ENCODE measurements at regions not wholly inside any gene's neighbourhood (a gene's known extent, or its start where the extent isn't known, plus 50 kb on each side); places are given as distances from the start of the nearest gene placed in this dataset.

DNA sequence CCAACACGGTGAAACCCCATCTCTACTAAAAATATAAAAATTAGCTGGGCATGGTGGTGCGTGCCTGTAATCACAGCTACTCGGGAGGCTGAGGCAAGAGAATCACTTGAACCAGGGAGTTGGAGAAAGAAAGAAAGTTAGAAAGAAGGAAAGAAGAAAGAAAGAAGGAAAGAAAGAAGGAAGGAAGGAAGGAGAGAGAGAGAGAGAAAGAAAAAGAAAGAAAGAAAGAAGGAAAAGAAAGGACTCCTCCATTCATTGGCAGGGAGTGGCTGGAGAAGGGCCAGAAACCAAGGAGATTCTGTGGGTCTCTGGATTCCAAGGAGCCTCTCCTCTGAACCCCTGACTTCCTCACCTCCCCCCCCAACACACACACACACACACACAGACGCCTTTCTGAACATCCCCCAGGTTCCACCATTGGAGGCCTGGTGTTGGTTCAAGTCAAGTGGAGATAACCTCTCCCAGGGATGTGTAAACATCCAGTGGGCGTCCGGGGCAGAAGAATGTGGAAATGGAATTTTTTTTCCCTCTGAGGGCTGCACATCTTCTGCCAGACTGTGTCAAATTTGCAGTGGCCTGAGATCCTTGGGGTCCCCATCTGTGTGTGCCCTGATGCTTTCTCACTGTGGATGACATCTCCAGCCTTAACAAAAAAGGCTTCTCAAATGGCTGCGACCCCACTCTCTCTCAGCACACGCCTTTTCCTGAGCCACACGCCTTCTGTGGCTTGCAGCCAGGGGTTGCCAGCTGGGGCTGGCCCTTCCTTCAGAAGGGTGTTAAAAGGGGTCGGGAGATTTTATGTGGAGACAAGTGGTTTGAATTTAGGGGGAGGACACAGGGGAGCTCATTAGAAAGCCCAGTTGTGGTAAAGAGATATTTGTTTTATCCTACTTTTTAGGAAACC, 109.3 kb upstream of the HAND1 start:
- Histone ChIP-seq H3K27me3 (ENCODE audit: control insufficient read depth, insufficient read depth, low read length) (no peaks in the 10 kb centered on the region), H3K36me3 (ENCODE audit: control insufficient read depth, insufficient read depth, low read length) (no peaks in the 10 kb centered on the region), H3K4me3 (ENCODE audit: low read depth, low read length) (no peak overlapping the region), H3K4me1 (ENCODE audit: control insufficient read depth, insufficient read depth, low read length) (no peaks in the 10 kb centered on the region), H3K9me3 (ENCODE audit: control insufficient read depth, insufficient read depth, low read length) (no peaks in the 10 kb centered on the region), H3K27ac (ENCODE audit: low read depth, low read length) (no peak overlapping the region)
- 44% methylated on average over 6 of the region's 10 CpGs for WGBS (ENCODE audit: insufficient coverage)
- peak in 1 of 6 donors; percentile 35 for DNase-seq (ENCODE audit: low read depth in 4 of 6, low spot score in 6 of 6)

GRCh38 chr5:154583671-154584177, 105.7 kb upstream of the HAND1 start:
- H3K27ac ChIP-seq (ENCODE audit: low read depth, low read length), result no peak overlapping the region
- H3K4me1 ChIP-seq (ENCODE audit: control insufficient read depth, insufficient read depth, low read length), result no peaks in the 10 kb centered on the region
- no peak overlapping the region for H3K4me3 ChIP-seq (ENCODE audit: low read depth, low read length)
- no peaks in the 10 kb centered on the region for H3K36me3 ChIP-seq (ENCODE audit: control insufficient read depth, insufficient read depth, low read length)
- no peak for DNase-seq (ENCODE audit: low read depth in 4 of 6, low spot score in 6 of 6)
- H3K27me3 ChIP-seq (ENCODE audit: control insufficient read depth, insufficient read depth, low read length), result no peaks in the 10 kb centered on the region
- 73% methylated on average over 11 of the region's 12 CpGs for WGBS (ENCODE audit: insufficient coverage)
- H3K9me3 ChIP-seq (ENCODE audit: control insufficient read depth, insufficient read depth, low read length), result no peaks in the 10 kb centered on the region

- Histone ChIP-seq H3K9me3 (ENCODE audit: control insufficient read depth, insufficient read depth, low read length) (no peaks in the 10 kb centered on the region), H3K27ac (ENCODE audit: low read depth, low read length) (no peak overlapping the region), H3K4me3 (ENCODE audit: low read depth, low read length) (no peak overlapping the region), H3K27me3 (ENCODE audit: control insufficient read depth, insufficient read depth, low read length) (peaks cover 5% of the 10 kb centered on the region), H3K36me3 (ENCODE audit: control insufficient read depth, insufficient read depth, low read length) (no peaks in the 10 kb centered on the region), H3K4me1 (ENCODE audit: control insufficient read depth, insufficient read depth, low read length) (peaks cover 3% of the 10 kb centered on the region)
- DNase-seq (ENCODE audit: low read depth in 4 of 6, low spot score in 6 of 6), result no peak
- WGBS (ENCODE audit: insufficient coverage), result 92% methylated on average over 2 of the region's 6 CpGs
Measured at GRCh38 chr5:154580422-154580821, 102.4 kb upstream of the HAND1 start.

DNA sequence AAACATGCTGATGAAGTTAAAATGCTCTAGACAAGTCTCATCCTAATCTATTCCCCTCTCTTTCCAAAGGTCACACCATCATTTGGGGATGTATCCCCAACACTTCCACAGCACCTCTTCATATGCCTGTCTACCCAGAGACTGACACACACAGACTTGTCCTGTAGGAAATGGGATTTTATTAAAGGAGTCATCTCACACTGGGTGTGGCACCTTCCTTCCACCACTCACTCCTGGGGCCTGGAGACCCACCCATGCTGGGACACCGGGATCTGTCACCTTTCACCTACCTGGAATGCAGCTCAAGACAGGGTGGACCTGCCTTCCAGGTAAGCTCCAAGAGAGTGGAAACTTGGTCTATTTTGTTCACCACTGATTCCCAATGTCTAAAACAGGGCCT, 99.4 kb upstream of the HAND1 start:
- H3K9me3 ChIP-seq (ENCODE audit: control insufficient read depth, insufficient read depth, low read length), result no peaks in the 10 kb centered on the region
- H3K4me1 ChIP-seq (ENCODE audit: control insufficient read depth, insufficient read depth, low read length), result peaks cover 3% of the 10 kb centered on the region
- no peaks in the 10 kb centered on the region for H3K36me3 ChIP-seq (ENCODE audit: control insufficient read depth, insufficient read depth, low read length)
- DNase-seq (ENCODE audit: low read depth in 4 of 6, low spot score in 6 of 6), result no peak
- H3K4me3 ChIP-seq (ENCODE audit: low read depth, low read length), result no peak overlapping the region
- H3K27me3 ChIP-seq (ENCODE audit: control insufficient read depth, insufficient read depth, low read length), result peaks cover 6% of the 10 kb centered on the region
- no peak overlapping the region for H3K27ac ChIP-seq (ENCODE audit: low read depth, low read length)
- 100% methylated on average over 1 of the region's 1 CpG for WGBS (ENCODE audit: insufficient coverage)

- Histone ChIP-seq H3K27me3 (ENCODE audit: control insufficient read depth, insufficient read depth, low read length) (peaks cover 6% of the 10 kb centered on the region), H3K27ac (ENCODE audit: low read depth, low read length) (no peak overlapping the region), H3K9me3 (ENCODE audit: control insufficient read depth, insufficient read depth, low read length) (no peaks in the 10 kb centered on the region), H3K4me3 (ENCODE audit: low read depth, low read length) (no peak overlapping the region), H3K4me1 (ENCODE audit: control insufficient read depth, insufficient read depth, low read length) (peaks cover 3% of the 10 kb centered on the region), H3K36me3 (ENCODE audit: control insufficient read depth, insufficient read depth, low read length) (no peaks in the 10 kb centered on the region)
- WGBS (ENCODE audit: insufficient coverage), result 49% methylated on average over 7 of the region's 9 CpGs
- DNase-seq (ENCODE audit: low read depth in 4 of 6, low spot score in 6 of 6), result no peak
Measured at GRCh38 chr5:154576429-154576806, 98.4 kb upstream of the HAND1 start.

GRCh38 chr5:154575546-154576428, 97.8 kb upstream of the HAND1 start:
- Histone ChIP-seq H3K4me3 (ENCODE audit: low read depth, low read length) (no peak overlapping the region), H3K4me1 (ENCODE audit: control insufficient read depth, insufficient read depth, low read length) (peaks cover 3% of the 10 kb centered on the region), H3K27me3 (ENCODE audit: control insufficient read depth, insufficient read depth, low read length) (peaks cover 6% of the 10 kb centered on the region), H3K27ac (ENCODE audit: low read depth, low read length) (no peak overlapping the region), H3K36me3 (ENCODE audit: control insufficient read depth, insufficient read depth, low read length) (no peaks in the 10 kb centered on the region), H3K9me3 (ENCODE audit: control insufficient read depth, insufficient read depth, low read length) (no peaks in the 10 kb centered on the region)
- no peak for DNase-seq (ENCODE audit: low read depth in 4 of 6, low spot score in 6 of 6)
- 30% methylated on average over 2 of the region's 11 CpGs for WGBS (ENCODE audit: insufficient coverage)

GRCh38 chr5:154573011-154573410, 95.0 kb upstream of the HAND1 start:
- Histone ChIP-seq H3K4me3 (ENCODE audit: low read depth, low read length) (no peak overlapping the region), H3K36me3 (ENCODE audit: control insufficient read depth, insufficient read depth, low read length) (no peaks in the 10 kb centered on the region), H3K27me3 (ENCODE audit: control insufficient read depth, insufficient read depth, low read length) (peaks cover 6% of the 10 kb centered on the region), H3K9me3 (ENCODE audit: control insufficient read depth, insufficient read depth, low read length) (no peaks in the 10 kb centered on the region), H3K27ac (ENCODE audit: low read depth, low read length) (no peak overlapping the region), H3K4me1 (ENCODE audit: control insufficient read depth, insufficient read depth, low read length) (peaks cover 3% of the 10 kb centered on the region)
- 89% methylated on average over 3 of the region's 6 CpGs for WGBS (ENCODE audit: insufficient coverage)
- DNase-seq (ENCODE audit: low read depth in 4 of 6, low spot score in 6 of 6), result no peak

GRCh38 chr5:154571325-154572035, 93.5 kb upstream of the HAND1 start:
- no peak overlapping the region for H3K27ac ChIP-seq (ENCODE audit: low read depth, low read length)
- 47% methylated on average over 2 of the region's 6 CpGs for WGBS (ENCODE audit: insufficient coverage)
- H3K4me3 ChIP-seq (ENCODE audit: low read depth, low read length), result no peak overlapping the region
- no peaks in the 10 kb centered on the region for H3K36me3 ChIP-seq (ENCODE audit: control insufficient read depth, insufficient read depth, low read length)
- H3K4me1 ChIP-seq (ENCODE audit: control insufficient read depth, insufficient read depth, low read length), result peaks cover 1% of the 10 kb centered on the region
- DNase-seq (ENCODE audit: low read depth in 4 of 6, low spot score in 6 of 6), result no peak
- no peaks in the 10 kb centered on the region for H3K9me3 ChIP-seq (ENCODE audit: control insufficient read depth, insufficient read depth, low read length)
- peaks cover 3% of the 10 kb centered on the region for H3K27me3 ChIP-seq (ENCODE audit: control insufficient read depth, insufficient read depth, low read length)

- Histone ChIP-seq H3K27me3 (ENCODE audit: control insufficient read depth, insufficient read depth, low read length) (peaks cover 3% of the 10 kb centered on the region), H3K36me3 (ENCODE audit: control insufficient read depth, insufficient read depth, low read length) (no peaks in the 10 kb centered on the region), H3K27ac (ENCODE audit: low read depth, low read length) (no peak overlapping the region), H3K9me3 (ENCODE audit: control insufficient read depth, insufficient read depth, low read length) (no peaks in the 10 kb centered on the region), H3K4me3 (ENCODE audit: low read depth, low read length) (no peak overlapping the region), H3K4me1 (ENCODE audit: control insufficient read depth, insufficient read depth, low read length) (no peaks in the 10 kb centered on the region)
- DNase-seq (ENCODE audit: low read depth in 4 of 6, low spot score in 6 of 6), result no peak
- 77% methylated on average over 8 of the region's 11 CpGs for WGBS (ENCODE audit: insufficient coverage)
Measured at GRCh38 chr5:154570572-154571324, 92.7 kb upstream of the HAND1 start.
